A673 (cell line): ENCODE measurements at regions not wholly inside any gene's neighbourhood (a gene's known extent, or its start where the extent isn't known, plus 50 kb on each side); places are given as distances from the start of the nearest gene placed in this dataset.
"Not testable (repeated sequence)": the region's sequence is repeated elsewhere in the genome, so short reads cannot be mapped to it uniquely, and the experiment has no call there.

Experiments
- BruUV-seq: library from RNA; stranded (reverse); fragments of 400-500 nt; replicated peaks from 2 replicates; lab custom pipeline; 2021; lab: Mats Ljungman, UMichigan
- CTCF ChIA-PET: fragments of 300-600 bp; sonication (Branson Sonifier 250); formaldehyde crosslinking; loops from one replicate; lab custom pipeline; 2022; ENCODE audit warnings: antibody characterized with exemption; lab: Charles Lee
- POLR2A ChIA-PET: fragments of 300-600 bp; sonication (Branson Sonifier 250); formaldehyde crosslinking; loops from one replicate; lab custom pipeline; 2022; ENCODE audit warnings: antibody characterized with exemption; ENCODE audit not compliant: low non-redundant PET; lab: Charles Lee
- DNase-seq: peaks from one replicate; pipeline ENCODE4 v3.0.0-alpha.2; 2015; ENCODE audit warnings: low spot score
- H3K27ac ChIP-seq: fragments of 200-600 bp; sonication (generic); 2 replicates; pipeline ENCODE4 v1.5.1; 2016; ENCODE audit warnings: mixed run types, low read depth, mild to moderate bottlenecking, mixed read lengths, antibody characterized with exemption, low read length; ENCODE audit not compliant: poor library complexity, severe bottlenecking
- H3K27me3 ChIP-seq: fragments of 200-600 bp; sonication (generic); replicated peaks from 2 replicates; pipeline ENCODE4 v1.6.1; 2017; ENCODE audit warnings: mixed run types, low read depth, mild to moderate bottlenecking, mixed read lengths, antibody characterized with exemption, low read length; ENCODE audit not compliant: insufficient read depth, poor library complexity
- H3K36me3 ChIP-seq: fragments of 200-600 bp; sonication (generic); 2 replicates; pipeline ENCODE4 v1.6.1; 2016; ENCODE audit warnings: mixed run types, mild to moderate bottlenecking, mixed read lengths, antibody characterized with exemption, low read length; ENCODE audit not compliant: insufficient read depth, poor library complexity, severe bottlenecking
- H3K4me1 ChIP-seq: fragments of 200-600 bp; sonication (generic); 2 replicates; pipeline ENCODE4 v1.6.1; 2017; ENCODE audit warnings: mixed run types, mild to moderate bottlenecking, mixed read lengths, antibody characterized with exemption, low read length; ENCODE audit not compliant: insufficient read depth, poor library complexity, severe bottlenecking
- H3K4me3 ChIP-seq: fragments of 200-600 bp; sonication (generic); 2 replicates; pipeline ENCODE4 v1.5.1; 2016; ENCODE audit warnings: low read depth, mixed run types, mild to moderate bottlenecking, mixed read lengths, low read length; ENCODE audit not compliant: poor library complexity, severe bottlenecking
- H3K9me3 ChIP-seq: fragments of 200-600 bp; sonication (generic); 2 replicates; pipeline ENCODE4 v1.6.1; 2016; ENCODE audit warnings: mixed run types, low read depth, mild to moderate bottlenecking, mixed read lengths, antibody characterized with exemption, low read length; ENCODE audit not compliant: poor library complexity, severe bottlenecking
- EZH2 ChIP-seq: fragments of 200-600 bp; sonication (generic); IDR thresholded peaks from 2 replicates; pipeline ENCODE4 v1.6.1; 2017; ENCODE audit warnings: borderline replicate concordance, low read depth, mild to moderate bottlenecking, mixed read lengths, antibody characterized with exemption, low read length; ENCODE audit not compliant: poor library complexity, severe bottlenecking
- intact Hi-C: fragments of 100-400 bp; cut with micrococcal nuclease; formaldehyde crosslinking; loops from one replicate; pipeline ENCODE4 v1.10.0; 2022; ENCODE audit not compliant: unreplicated experiment
- TF ChIP-seq, protein P1 (sequence below): fragments of 300-800, 200-600 bp; sonication (generic); conservative IDR thresholded peaks from 2 replicates; pipeline ENCODE4 v1.5.1; 2017; ENCODE audit warnings: low read depth, mild to moderate bottlenecking, antibody characterized with exemption, low read length, moderate library complexity, mixed read lengths

DNA sequence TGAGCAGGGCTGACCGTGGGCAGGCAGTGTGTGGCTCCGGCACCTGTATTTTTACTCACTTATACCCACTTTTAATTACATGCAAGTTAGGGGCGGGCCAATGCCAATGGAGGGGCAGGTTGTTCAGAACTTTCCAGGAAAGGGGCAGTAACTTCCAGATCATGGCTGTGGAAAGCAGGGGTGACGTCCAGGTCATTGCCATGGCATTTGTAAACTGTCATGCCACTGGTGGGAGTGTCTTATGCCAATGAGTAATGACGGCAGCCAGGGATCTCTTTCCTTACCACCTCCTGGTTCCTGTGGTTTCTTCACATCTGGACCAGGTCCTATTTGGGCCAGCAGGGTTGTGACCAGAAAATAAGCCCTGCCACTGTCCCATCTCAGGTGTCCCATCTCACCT is 258.7 kb downstream of the THBS2 start:
- H3K27ac ChIP-seq = no peak overlapping the region
- BruUV-seq = no TSS peak
- intact Hi-C loops = no loop called here
- no peak overlapping the region for H3K4me3 ChIP-seq
- ChIA-PET POLR2A (no interaction called here), CTCF (no interaction called here)
- H3K36me3 ChIP-seq = no peaks in the 10 kb centered on the region
- no peaks in the 10 kb centered on the region for H3K4me1 ChIP-seq
- no peaks in the 10 kb centered on the region for H3K27me3 ChIP-seq
- TF ChIP-seq EZH2 = no peak
- TF ChIP-seq, protein P1, sequence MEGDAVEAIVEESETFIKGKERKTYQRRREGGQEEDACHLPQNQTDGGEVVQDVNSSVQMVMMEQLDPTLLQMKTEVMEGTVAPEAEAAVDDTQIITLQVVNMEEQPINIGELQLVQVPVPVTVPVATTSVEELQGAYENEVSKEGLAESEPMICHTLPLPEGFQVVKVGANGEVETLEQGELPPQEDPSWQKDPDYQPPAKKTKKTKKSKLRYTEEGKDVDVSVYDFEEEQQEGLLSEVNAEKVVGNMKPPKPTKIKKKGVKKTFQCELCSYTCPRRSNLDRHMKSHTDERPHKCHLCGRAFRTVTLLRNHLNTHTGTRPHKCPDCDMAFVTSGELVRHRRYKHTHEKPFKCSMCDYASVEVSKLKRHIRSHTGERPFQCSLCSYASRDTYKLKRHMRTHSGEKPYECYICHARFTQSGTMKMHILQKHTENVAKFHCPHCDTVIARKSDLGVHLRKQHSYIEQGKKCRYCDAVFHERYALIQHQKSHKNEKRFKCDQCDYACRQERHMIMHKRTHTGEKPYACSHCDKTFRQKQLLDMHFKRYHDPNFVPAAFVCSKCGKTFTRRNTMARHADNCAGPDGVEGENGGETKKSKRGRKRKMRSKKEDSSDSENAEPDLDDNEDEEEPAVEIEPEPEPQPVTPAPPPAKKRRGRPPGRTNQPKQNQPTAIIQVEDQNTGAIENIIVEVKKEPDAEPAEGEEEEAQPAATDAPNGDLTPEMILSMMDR = no peak
- no peak for DNase-seq
- no peaks in the 10 kb centered on the region for H3K9me3 ChIP-seq

DNA sequence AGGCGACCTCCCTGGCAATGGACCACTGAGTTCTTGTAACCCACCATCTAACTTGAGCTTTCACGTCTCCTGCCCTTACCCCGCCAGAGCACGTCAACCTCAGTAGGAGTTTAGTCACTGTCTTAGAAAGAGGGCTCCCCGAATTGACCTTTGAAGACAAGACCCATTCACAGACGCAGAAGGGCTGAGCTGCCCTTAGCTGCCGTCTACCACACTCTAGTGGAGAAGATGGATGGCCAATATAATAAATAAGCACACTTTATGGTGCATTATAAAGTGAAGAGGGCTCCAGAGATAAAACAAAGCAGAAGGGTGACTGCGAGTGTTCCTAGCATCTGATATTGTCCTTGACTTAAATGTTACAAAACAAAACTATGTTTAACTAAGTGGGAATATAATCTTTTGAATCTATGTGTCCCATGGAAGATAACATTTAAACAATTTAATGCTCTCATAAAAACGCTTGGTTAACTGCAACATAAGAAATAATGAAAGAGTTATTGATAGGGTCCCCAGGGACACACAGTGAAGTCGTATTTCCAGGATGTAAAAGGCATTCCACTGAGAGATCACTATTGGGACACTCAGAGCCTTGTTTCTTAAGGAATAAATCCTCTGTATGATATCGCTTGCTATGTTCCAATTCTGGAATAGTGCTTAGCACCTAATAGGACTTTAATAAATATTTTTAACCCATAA is 261.1 kb downstream of the THBS2 start:
- BruUV-seq = no TSS peak
- Histone ChIP-seq H3K9me3 (no peaks in the 10 kb centered on the region), H3K27me3 (no peaks in the 10 kb centered on the region), H3K4me1 (no peaks in the 10 kb centered on the region), H3K36me3 (no peaks in the 10 kb centered on the region), H3K27ac (no peak overlapping the region), H3K4me3 (no peak overlapping the region)
- ChIA-PET CTCF (no interaction called here), POLR2A (no interaction called here)
- intact Hi-C loops = no loop called here
- DNase-seq = peak; percentile 18
- no peak for TF ChIP-seq EZH2
- TF ChIP-seq, protein P1 = no peak

DNA sequence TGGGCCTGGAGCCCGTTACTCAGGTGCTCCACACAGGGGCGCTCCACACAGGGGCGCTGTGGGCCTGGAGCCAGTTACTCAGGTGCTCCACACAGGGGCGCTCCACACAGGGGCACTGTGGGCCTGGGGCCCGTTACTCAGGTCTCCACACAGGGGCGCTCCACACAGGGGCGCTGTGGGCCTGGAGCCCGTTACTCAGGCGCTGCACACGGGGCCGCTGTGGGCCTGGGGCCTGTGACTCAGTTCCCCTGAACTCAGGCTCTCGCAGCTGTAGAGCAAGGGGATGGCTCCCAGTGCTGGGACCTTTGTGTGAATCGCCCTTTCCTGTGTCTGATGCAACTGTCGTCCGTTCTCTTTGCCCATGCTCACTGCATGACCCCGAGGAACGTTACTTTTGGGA is 262.0 kb downstream of the THBS2 start:
- CTCF ChIA-PET, POLR2A ChIA-PET, H3K9me3 ChIP-seq, H3K27ac ChIP-seq, H3K4me1 ChIP-seq, H3K4me3 ChIP-seq, intact Hi-C loops, BruUV-seq, DNase-seq, H3K27me3 ChIP-seq, H3K36me3 ChIP-seq: not testable (repeated sequence)

DNA sequence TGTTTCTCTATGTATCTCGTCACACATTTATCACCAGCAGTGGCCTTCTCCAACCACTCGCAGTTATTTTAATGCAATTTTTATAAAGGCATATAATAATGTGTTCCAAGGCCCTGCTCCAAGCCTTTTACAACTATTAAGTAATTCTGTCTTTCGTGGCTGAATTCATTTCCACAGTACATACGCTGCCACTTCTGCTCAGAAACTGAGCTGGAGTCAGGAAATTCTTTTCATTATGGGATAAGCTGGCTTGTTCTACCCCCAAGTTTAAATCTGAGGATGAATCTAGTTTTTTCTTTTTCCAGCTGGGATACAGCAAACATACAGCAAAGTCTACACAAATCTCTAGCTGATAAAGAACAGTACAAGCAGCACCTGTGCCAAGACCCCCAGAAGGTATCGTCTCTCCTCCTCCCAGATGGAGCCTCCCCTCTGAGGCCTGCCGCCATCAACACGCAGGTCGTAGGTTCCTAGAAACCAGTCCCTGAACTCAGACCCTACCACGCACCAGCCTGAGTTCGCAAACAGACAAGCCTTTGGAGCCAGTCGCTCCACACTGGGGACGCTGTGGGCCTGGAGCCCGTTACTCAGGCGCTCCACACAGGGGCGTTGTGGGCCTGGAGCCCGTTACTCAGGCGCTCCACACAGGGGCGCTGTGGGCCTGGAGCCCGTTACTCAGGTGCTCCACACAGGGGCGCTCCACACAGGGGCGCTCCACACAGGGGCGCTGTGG is 263.5 kb downstream of the THBS2 start:
- no peak overlapping the region for H3K27ac ChIP-seq
- BruUV-seq = no TSS peak
- TF ChIP-seq, protein P1 = 0 out of 2 replicates have a peak, but pooled peaks have one; percentile 15
- TF ChIP-seq EZH2 = no peak
- no peaks in the 10 kb centered on the region for H3K9me3 ChIP-seq
- no peaks in the 10 kb centered on the region for H3K36me3 ChIP-seq
- no peak overlapping the region for H3K4me3 ChIP-seq
- POLR2A ChIA-PET = no interaction called here
- CTCF ChIA-PET = no interaction called here
- intact Hi-C loops = no loop called here
- no peaks in the 10 kb centered on the region for H3K27me3 ChIP-seq
- no peak for DNase-seq
- no peaks in the 10 kb centered on the region for H3K4me1 ChIP-seq
